Mesothelial cell of epicardium (in vitro differentiated cells): ENCODE measurements at regions not wholly inside any gene's neighbourhood (a gene's known extent, or its start where the extent isn't known, plus 50 kb on each side); places are given as distances from the start of the nearest gene placed in this dataset.

ENCODE experiments used
- DNase-seq, 2 experiments: peaks; one replicate each; pipeline ENCODE4 v3.0.0; 2021; ENCODE audit warnings: low spot score in 2 of 2; ENCODE audit not compliant: unreplicated experiment in 2 of 2
- H3K27ac Mint-ChIP-seq: 2 replicates; pipeline ENCODE4 v1.8.0; 2021; ENCODE audit warnings: mixed read lengths
- H3K27me3 Mint-ChIP-seq: 2 replicates; pipeline ENCODE4 v1.8.0; 2021; ENCODE audit warnings: low read depth, mixed read lengths
- H3K36me3 Mint-ChIP-seq: 2 replicates; pipeline ENCODE4 v1.8.0; 2021; ENCODE audit warnings: mixed read lengths
- H3K4me1 Mint-ChIP-seq: 2 replicates; pipeline ENCODE4 v1.8.0; 2021; ENCODE audit warnings: mixed read lengths
- H3K4me3 Mint-ChIP-seq: 2 replicates; pipeline ENCODE4 v1.8.0; 2021; ENCODE audit warnings: mild to moderate bottlenecking, moderate library complexity, mixed read lengths
- H3K9me3 Mint-ChIP-seq: 2 replicates; pipeline ENCODE4 v1.8.0; 2021; ENCODE audit warnings: mixed read lengths
- TF ChIP-seq, protein P1 (sequence below): fragments of 200-600 bp; sonication (generic); IDR thresholded peaks from one replicate; pipeline ENCODE4 v1.5.0; 2021; ENCODE audit warnings: antibody characterized with exemption; ENCODE audit not compliant: unreplicated experiment

DNA sequence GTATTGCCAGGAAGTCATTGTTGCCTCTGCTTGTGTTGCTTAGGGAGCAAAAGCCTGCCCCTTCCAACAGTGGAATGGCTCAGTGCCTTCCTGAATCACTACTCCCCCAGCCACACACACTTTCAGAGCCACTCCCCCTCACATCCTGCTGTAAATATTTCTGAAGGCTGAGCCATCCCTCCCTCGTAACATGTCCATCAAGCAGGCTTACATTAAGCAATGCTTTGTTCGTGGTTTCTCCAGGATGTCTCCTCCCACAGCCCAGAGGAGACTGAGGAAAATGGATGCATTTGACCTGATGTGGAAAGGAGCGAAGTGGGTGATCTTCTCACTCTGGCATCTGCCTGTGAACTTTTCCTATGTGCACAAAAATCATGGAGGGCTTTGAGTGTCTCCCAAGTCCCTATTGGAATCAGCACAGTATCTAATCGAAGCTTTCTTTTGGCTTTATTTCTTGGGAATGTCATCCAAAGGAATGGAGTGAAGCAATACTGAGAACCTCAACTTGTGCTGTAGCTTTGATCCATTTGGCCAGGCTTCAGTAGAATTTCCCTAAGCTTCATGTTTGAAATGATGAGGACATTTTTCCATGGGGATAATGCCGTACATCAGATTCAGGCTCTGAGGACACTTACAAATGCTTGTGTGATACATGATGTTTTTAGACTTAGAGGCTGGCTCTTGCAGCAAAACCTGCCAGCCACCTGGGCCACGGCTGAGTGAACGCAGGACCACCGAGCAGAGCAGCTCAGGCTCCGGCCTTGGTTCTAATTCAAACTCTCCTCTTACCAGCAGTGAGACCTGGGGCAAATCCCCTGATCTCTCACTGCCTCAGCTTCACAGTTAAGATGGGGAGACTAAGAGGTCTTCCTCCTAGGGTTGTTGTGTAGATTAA is 389.1 kb downstream of the ENC1 start:
- TF ChIP-seq, protein P1, sequence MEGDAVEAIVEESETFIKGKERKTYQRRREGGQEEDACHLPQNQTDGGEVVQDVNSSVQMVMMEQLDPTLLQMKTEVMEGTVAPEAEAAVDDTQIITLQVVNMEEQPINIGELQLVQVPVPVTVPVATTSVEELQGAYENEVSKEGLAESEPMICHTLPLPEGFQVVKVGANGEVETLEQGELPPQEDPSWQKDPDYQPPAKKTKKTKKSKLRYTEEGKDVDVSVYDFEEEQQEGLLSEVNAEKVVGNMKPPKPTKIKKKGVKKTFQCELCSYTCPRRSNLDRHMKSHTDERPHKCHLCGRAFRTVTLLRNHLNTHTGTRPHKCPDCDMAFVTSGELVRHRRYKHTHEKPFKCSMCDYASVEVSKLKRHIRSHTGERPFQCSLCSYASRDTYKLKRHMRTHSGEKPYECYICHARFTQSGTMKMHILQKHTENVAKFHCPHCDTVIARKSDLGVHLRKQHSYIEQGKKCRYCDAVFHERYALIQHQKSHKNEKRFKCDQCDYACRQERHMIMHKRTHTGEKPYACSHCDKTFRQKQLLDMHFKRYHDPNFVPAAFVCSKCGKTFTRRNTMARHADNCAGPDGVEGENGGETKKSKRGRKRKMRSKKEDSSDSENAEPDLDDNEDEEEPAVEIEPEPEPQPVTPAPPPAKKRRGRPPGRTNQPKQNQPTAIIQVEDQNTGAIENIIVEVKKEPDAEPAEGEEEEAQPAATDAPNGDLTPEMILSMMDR, result no peak
- Mint-ChIP-seq H3K27me3 (no peaks in the 10 kb centered on the region), H3K27ac (peak overlapping the region; percentile 66), H3K9me3 (peaks cover 7% of the 10 kb centered on the region), H3K4me1 (peaks cover 48% of the 10 kb centered on the region), H3K36me3 (no peaks in the 10 kb centered on the region), H3K4me3 (no peak overlapping the region)
- no peak for DNase-seq

DNA sequence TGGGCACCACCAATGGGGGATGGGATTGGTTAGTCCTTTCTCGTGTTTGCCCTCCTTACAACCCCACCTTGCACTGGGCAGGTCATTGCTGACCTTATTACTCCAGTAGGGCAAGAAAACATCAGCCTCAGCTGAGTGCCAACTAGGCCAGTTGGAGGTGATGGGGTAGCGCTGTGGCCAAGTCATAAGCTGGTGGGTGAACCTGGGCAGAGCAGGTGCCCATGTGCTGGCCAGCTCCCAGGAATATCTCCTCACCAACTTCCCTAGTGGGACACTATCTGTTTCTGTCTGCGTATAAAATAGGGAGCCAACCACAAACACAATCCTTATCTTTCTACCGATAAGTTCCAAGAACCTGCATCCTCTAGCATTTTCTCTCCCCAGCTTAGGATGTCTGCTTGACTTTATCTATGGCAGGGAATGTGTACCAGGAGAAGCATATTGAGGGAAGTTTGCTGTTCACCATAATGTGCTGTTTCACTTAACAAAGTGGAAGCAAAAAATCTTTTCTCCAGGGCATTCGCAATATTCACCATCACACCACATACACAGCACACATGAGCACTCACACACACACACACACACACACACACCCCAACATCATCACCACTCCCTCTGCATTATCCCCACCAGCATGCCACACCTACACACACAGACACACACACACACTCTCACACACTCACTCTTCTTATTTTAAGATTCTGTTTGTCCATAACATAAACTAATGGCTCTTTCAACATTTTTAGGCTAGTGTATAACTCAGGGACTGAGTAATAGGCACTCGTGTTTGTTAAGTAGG is 390.0 kb downstream of the ENC1 start:
- Mint-ChIP-seq H3K27ac (peak overlapping the region; percentile 66), H3K9me3 (peaks cover 7% of the 10 kb centered on the region), H3K4me3 (no peak overlapping the region), H3K27me3 (no peaks in the 10 kb centered on the region), H3K4me1 (peaks cover 40% of the 10 kb centered on the region), H3K36me3 (no peaks in the 10 kb centered on the region)
- DNase-seq, result no peak
- TF ChIP-seq, protein P1, result no peak

DNA sequence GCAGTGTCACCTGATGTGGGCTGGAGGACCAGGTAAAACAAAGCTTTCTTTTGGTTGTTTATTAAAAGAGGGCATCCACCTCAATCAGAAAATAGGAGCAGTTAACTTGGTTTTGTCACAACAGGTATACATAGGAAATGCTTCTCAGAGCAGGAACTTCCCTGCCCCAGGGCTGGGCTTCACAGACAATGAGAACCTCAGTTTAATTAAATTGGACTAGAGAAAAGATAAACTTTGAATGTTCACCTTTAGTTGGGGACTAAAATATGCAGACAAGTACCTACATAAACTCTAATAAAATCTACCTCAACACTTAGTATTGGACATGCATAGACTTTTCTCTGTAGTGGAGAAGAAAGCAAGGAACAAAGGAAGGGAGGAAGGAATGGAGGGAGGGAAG is 392.0 kb downstream of the ENC1 start:
- H3K27me3 Mint-ChIP-seq, result no peaks in the 10 kb centered on the region
- H3K27ac Mint-ChIP-seq, result no peak overlapping the region
- no peaks in the 10 kb centered on the region for H3K36me3 Mint-ChIP-seq

DNA sequence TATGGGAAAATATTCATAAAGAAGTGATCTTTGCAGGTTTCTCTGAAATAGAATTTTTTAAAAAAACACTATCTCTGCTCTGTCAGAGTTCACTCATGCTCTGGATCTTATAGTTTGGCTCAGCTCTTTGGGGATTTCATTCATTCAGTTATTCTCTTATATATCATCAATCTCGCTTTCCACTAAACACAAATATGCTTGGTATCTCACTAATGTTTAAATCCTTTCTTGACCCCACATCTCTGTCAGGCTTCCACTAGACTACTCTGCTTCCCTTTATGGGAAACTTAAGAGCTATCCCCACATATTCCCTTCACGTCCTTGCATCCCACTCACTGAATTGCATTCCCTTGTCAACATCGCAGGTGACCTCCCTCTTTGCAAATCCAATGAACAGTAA is 396.1 kb downstream of the ENC1 start:
- Mint-ChIP-seq H3K4me3 (no peak overlapping the region), H3K36me3 (no peaks in the 10 kb centered on the region), H3K27ac (no peak overlapping the region), H3K9me3 (no peaks in the 10 kb centered on the region), H3K27me3 (no peaks in the 10 kb centered on the region), H3K4me1 (peaks cover 34% of the 10 kb centered on the region)
- no peak for DNase-seq
- TF ChIP-seq, protein P1, result no peak

More for the DNA sequence above, 392.0 kb downstream of the ENC1 start:
- TF ChIP-seq, protein P1, result no peak
- no peak for DNase-seq
- Mint-ChIP-seq H3K9me3 (no peaks in the 10 kb centered on the region), H3K4me3 (no peak overlapping the region), H3K4me1 (peaks cover 37% of the 10 kb centered on the region)

DNA sequence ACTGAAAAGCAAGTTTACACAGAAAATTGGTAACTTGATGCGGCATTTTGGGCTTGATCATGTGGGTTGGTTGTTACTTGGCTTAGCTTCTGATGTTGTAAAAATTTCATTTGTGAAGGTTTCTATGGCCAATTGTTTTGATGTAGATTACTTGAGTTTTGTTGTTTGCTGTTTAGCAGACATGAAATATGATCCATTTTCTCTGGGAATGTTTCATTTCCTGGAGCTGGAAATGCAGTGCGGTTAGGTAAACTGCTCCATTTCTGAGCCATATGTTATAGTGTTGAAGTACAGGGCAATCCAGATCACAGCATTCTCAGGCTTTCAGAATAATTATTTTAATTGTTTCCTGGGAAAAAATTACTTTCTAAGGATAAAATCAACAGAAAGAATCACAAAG is 396.9 kb downstream of the ENC1 start:
- Mint-ChIP-seq H3K27ac (peak overlapping the region; percentile 48), H3K4me3 (no peak overlapping the region), H3K36me3 (no peaks in the 10 kb centered on the region), H3K27me3 (no peaks in the 10 kb centered on the region), H3K4me1 (peaks cover 31% of the 10 kb centered on the region), H3K9me3 (no peaks in the 10 kb centered on the region)
- DNase-seq, result no peak
- TF ChIP-seq, protein P1, result no peak
